ENCODE measurements at regions not wholly inside any gene's neighbourhood (a gene's known extent, or its start where the extent isn't known, plus 50 kb on each side); places are given as distances from the start of the nearest gene placed in this dataset.

- H3K27ac Mint-ChIP-seq, result no peak overlapping the region
- no peak overlapping the region for H3K4me3 Mint-ChIP-seq
- Histone ChIP-seq H3K9me3 (ENCODE audit: control insufficient read depth in 2 of 2, low read length in 2 of 2) (no peaks in the 10 kb centered on the region), H3K36me3 (ENCODE audit: control insufficient read depth, insufficient read depth, low read length) (no peaks in the 10 kb centered on the region), H3K27ac (ENCODE audit: insufficient read depth, low read length, poor library complexity, severe bottlenecking) (no peak overlapping the region), H3K27me3 (ENCODE audit: control insufficient read depth, insufficient read depth, low read length) (no peaks in the 10 kb centered on the region), H3K4me1 (ENCODE audit: control insufficient read depth, insufficient read depth, low read length, poor library complexity, severe bottlenecking) (no peaks in the 10 kb centered on the region), H3K4me3 (ENCODE audit: low read depth, low read length) (no peak overlapping the region)
- DNase-seq, result no peak
- H3K4me1 Mint-ChIP-seq, result no peaks in the 10 kb centered on the region
- no peak for ATAC-seq (ENCODE audit: low read depth in 2 of 2)
- no peaks in the 10 kb centered on the region for H3K27me3 Mint-ChIP-seq
- H3K36me3 Mint-ChIP-seq, result no peaks in the 10 kb centered on the region
- peaks cover 0 to 12% (median 0%) of the 10 kb centered on the region in 7 donors for H3K9me3 Mint-ChIP-seq
These were observed 361.3 kb upstream of the LYPLAL1 start for GRCh38 chr1:218812360-218812759.

GRCh38 chr1:218813237-218813636, 360.4 kb upstream of the LYPLAL1 start:
- no peak overlapping the region for H3K4me3 Mint-ChIP-seq
- H3K9me3 Mint-ChIP-seq, result peaks cover 0 to 11% (median 0%) of the 10 kb centered on the region in 7 donors
- no peaks in the 10 kb centered on the region for H3K9me3 ChIP-seq (ENCODE audit: control insufficient read depth in 2 of 2, low read length in 2 of 2)
- no peaks in the 10 kb centered on the region for H3K27me3 Mint-ChIP-seq
- H3K4me1 Mint-ChIP-seq, result no peaks in the 10 kb centered on the region
- H3K27me3 ChIP-seq (ENCODE audit: control insufficient read depth, insufficient read depth, low read length), result no peaks in the 10 kb centered on the region
- no peaks in the 10 kb centered on the region for H3K4me1 ChIP-seq (ENCODE audit: control insufficient read depth, insufficient read depth, low read length, poor library complexity, severe bottlenecking)
- H3K36me3 ChIP-seq (ENCODE audit: control insufficient read depth, insufficient read depth, low read length), result no peaks in the 10 kb centered on the region
- H3K4me3 ChIP-seq (ENCODE audit: low read depth, low read length), result no peak overlapping the region
- H3K27ac Mint-ChIP-seq, result no peak overlapping the region
- H3K36me3 Mint-ChIP-seq, result no peaks in the 10 kb centered on the region
- ATAC-seq (ENCODE audit: low read depth in 2 of 2), result no peak
- no peak for DNase-seq
- H3K27ac ChIP-seq (ENCODE audit: insufficient read depth, low read length, poor library complexity, severe bottlenecking), result no peak overlapping the region

- no peak for DNase-seq
These were observed 358.6 kb upstream of the LYPLAL1 start for GRCh38 chr1:218815076-218815475.

GRCh38 chr1:218817071-218817470, 356.6 kb upstream of the LYPLAL1 start:
- no peaks in the 10 kb centered on the region for H3K36me3 ChIP-seq (ENCODE audit: control insufficient read depth, insufficient read depth, low read length)
- H3K27me3 ChIP-seq (ENCODE audit: control insufficient read depth, insufficient read depth, low read length), result no peaks in the 10 kb centered on the region
- Mint-ChIP-seq H3K4me3 (no peak overlapping the region), H3K27ac (no peak overlapping the region), H3K4me1 (no peaks in the 10 kb centered on the region), H3K9me3 (peaks cover 0 to 11% (median 4%) of the 10 kb centered on the region in 7 donors), H3K27me3 (no peaks in the 10 kb centered on the region), H3K36me3 (no peaks in the 10 kb centered on the region)
- H3K4me3 ChIP-seq (ENCODE audit: low read depth, low read length), result no peak overlapping the region
- DNase-seq (no peak), ATAC-seq (ENCODE audit: low read depth in 2 of 2) (no peak)
- H3K4me1 ChIP-seq (ENCODE audit: control insufficient read depth, insufficient read depth, low read length, poor library complexity, severe bottlenecking), result no peaks in the 10 kb centered on the region
- no peaks in the 10 kb centered on the region for H3K9me3 ChIP-seq (ENCODE audit: control insufficient read depth in 2 of 2, low read length in 2 of 2)
- no peak overlapping the region for H3K27ac ChIP-seq (ENCODE audit: insufficient read depth, low read length, poor library complexity, severe bottlenecking)

More at GRCh38 chr1:218815076-218815475, 358.6 kb upstream of the LYPLAL1 start:
- ATAC-seq (ENCODE audit: low read depth in 2 of 2), result no peak
- Histone ChIP-seq H3K27ac (ENCODE audit: insufficient read depth, low read length, poor library complexity, severe bottlenecking) (no peak overlapping the region), H3K9me3 (ENCODE audit: control insufficient read depth in 2 of 2, low read length in 2 of 2) (no peaks in the 10 kb centered on the region), H3K4me3 (ENCODE audit: low read depth, low read length) (no peak overlapping the region), H3K36me3 (ENCODE audit: control insufficient read depth, insufficient read depth, low read length) (no peaks in the 10 kb centered on the region), H3K4me1 (ENCODE audit: control insufficient read depth, insufficient read depth, low read length, poor library complexity, severe bottlenecking) (no peaks in the 10 kb centered on the region), H3K27me3 (ENCODE audit: control insufficient read depth, insufficient read depth, low read length) (no peaks in the 10 kb centered on the region)
- Mint-ChIP-seq H3K36me3 (no peaks in the 10 kb centered on the region), H3K9me3 (peaks cover 0 to 5% (median 0%) of the 10 kb centered on the region in 7 donors), H3K4me1 (no peaks in the 10 kb centered on the region), H3K27me3 (no peaks in the 10 kb centered on the region), H3K4me3 (no peak overlapping the region), H3K27ac (no peak overlapping the region)

- DNase-seq (no peak), ATAC-seq (ENCODE audit: low read depth in 2 of 2) (no peak)
- H3K27ac Mint-ChIP-seq, result no peak overlapping the region
- Histone ChIP-seq H3K4me3 (ENCODE audit: low read depth, low read length) (no peak overlapping the region), H3K27me3 (ENCODE audit: control insufficient read depth, insufficient read depth, low read length) (no peaks in the 10 kb centered on the region), H3K9me3 (ENCODE audit: control insufficient read depth in 2 of 2, low read length in 2 of 2) (no peaks in the 10 kb centered on the region), H3K27ac (ENCODE audit: insufficient read depth, low read length, poor library complexity, severe bottlenecking) (no peak overlapping the region), H3K36me3 (ENCODE audit: control insufficient read depth, insufficient read depth, low read length) (no peaks in the 10 kb centered on the region), H3K4me1 (ENCODE audit: control insufficient read depth, insufficient read depth, low read length, poor library complexity, severe bottlenecking) (no peaks in the 10 kb centered on the region)
- no peaks in the 10 kb centered on the region for H3K4me1 Mint-ChIP-seq
- H3K9me3 Mint-ChIP-seq, result peaks cover 0 to 11% (median 4%) of the 10 kb centered on the region in 7 donors
- no peak overlapping the region for H3K4me3 Mint-ChIP-seq
- H3K36me3 Mint-ChIP-seq, result no peaks in the 10 kb centered on the region
- no peaks in the 10 kb centered on the region for H3K27me3 Mint-ChIP-seq
These were observed 355.8 kb upstream of the LYPLAL1 start for GRCh38 chr1:218817691-218818465.

- Mint-ChIP-seq H3K4me1 (no peaks in the 10 kb centered on the region), H3K36me3 (no peaks in the 10 kb centered on the region), H3K27ac (no peak overlapping the region), H3K27me3 (no peaks in the 10 kb centered on the region), H3K9me3 (peaks cover 0 to 11% (median 6%) of the 10 kb centered on the region in 7 donors), H3K4me3 (no peak overlapping the region)
- no peak for DNase-seq
- ATAC-seq (ENCODE audit: low read depth in 2 of 2), result no peak
- H3K36me3 ChIP-seq (ENCODE audit: control insufficient read depth, insufficient read depth, low read length), result no peaks in the 10 kb centered on the region
- H3K4me1 ChIP-seq (ENCODE audit: control insufficient read depth, insufficient read depth, low read length, poor library complexity, severe bottlenecking), result no peaks in the 10 kb centered on the region
- H3K9me3 ChIP-seq (ENCODE audit: control insufficient read depth in 2 of 2, low read length in 2 of 2), result no peaks in the 10 kb centered on the region
- no peaks in the 10 kb centered on the region for H3K27me3 ChIP-seq (ENCODE audit: control insufficient read depth, insufficient read depth, low read length)
- H3K27ac ChIP-seq (ENCODE audit: insufficient read depth, low read length, poor library complexity, severe bottlenecking), result no peak overlapping the region
- H3K4me3 ChIP-seq (ENCODE audit: low read depth, low read length), result no peak overlapping the region
These were observed 350.3 kb upstream of the LYPLAL1 start for GRCh38 chr1:218823291-218823900.

- Mint-ChIP-seq H3K36me3 (no peaks in the 10 kb centered on the region), H3K9me3 (peaks cover 0 to 4% (median 2%) of the 10 kb centered on the region in 7 donors), H3K27me3 (no peaks in the 10 kb centered on the region), H3K4me1 (no peaks in the 10 kb centered on the region), H3K4me3 (no peak overlapping the region), H3K27ac (no peak overlapping the region)
- Histone ChIP-seq H3K27ac (ENCODE audit: insufficient read depth, low read length, poor library complexity, severe bottlenecking) (no peak overlapping the region), H3K27me3 (ENCODE audit: control insufficient read depth, insufficient read depth, low read length) (no peaks in the 10 kb centered on the region), H3K36me3 (ENCODE audit: control insufficient read depth, insufficient read depth, low read length) (no peaks in the 10 kb centered on the region), H3K9me3 (ENCODE audit: control insufficient read depth in 2 of 2, low read length in 2 of 2) (no peaks in the 10 kb centered on the region), H3K4me1 (ENCODE audit: control insufficient read depth, insufficient read depth, low read length, poor library complexity, severe bottlenecking) (no peaks in the 10 kb centered on the region), H3K4me3 (ENCODE audit: low read depth, low read length) (no peak overlapping the region)
- ATAC-seq (ENCODE audit: low read depth in 2 of 2) (no peak), DNase-seq (no peak)
These were observed 346.2 kb upstream of the LYPLAL1 start for GRCh38 chr1:218827486-218827885.
